GM21529 (cell line): ENCODE measurements at regions not wholly inside any gene's neighbourhood (a gene's known extent, or its start where the extent isn't known, plus 50 kb on each side); places are given as distances from the start of the nearest gene placed in this dataset.
"Not testable (repeated sequence)": the region's sequence is repeated elsewhere in the genome, so short reads cannot be mapped to it uniquely, and the experiment has no call there.

Experiments used
- ATAC-seq: cut with Tn5 transposase; IDR thresholded peaks from one replicate; pipeline ENCODE4 v1.9.1; 2021; ENCODE audit not compliant: unreplicated experiment

- no peak for ATAC-seq
Observed at GRCh38 chr20:1811621-1812498, 83.3 kb upstream of the SIRPA start.

GRCh38 chr20:1810926-1811620 is 84.1 kb upstream of the SIRPA start:
- ATAC-seq: no peak

GRCh38 chr20:1810572-1810925 is 84.7 kb upstream of the SIRPA start:
- no peak for ATAC-seq

- ATAC-seq: no peak
Observed at GRCh38 chr20:1809611-1810510, 85.3 kb upstream of the SIRPA start.

- peak; percentile 44 for ATAC-seq
Observed at GRCh38 chr20:1809131-1809572, 86.1 kb upstream of the SIRPA start.

- ATAC-seq: no peak
Observed at GRCh38 chr20:1808101-1808500, 87.1 kb upstream of the SIRPA start.

GRCh38 chr20:1807394-1807793 is 87.8 kb upstream of the SIRPA start:
- no peak for ATAC-seq

GRCh38 chr20:1806456-1806855 is 88.8 kb upstream of the SIRPA start:
- no peak for ATAC-seq

GRCh38 chr20:1805816-1806215 is 89.4 kb upstream of the SIRPA start:
- no peak for ATAC-seq

GRCh38 chr20:1805161-1805581 is 90.0 kb upstream of the SIRPA start:
- no peak for ATAC-seq

GRCh38 chr20:1804554-1804956 is 90.7 kb upstream of the SIRPA start:
- no peak for ATAC-seq

- no peak for ATAC-seq
Observed at GRCh38 chr20:1803932-1804501, 91.2 kb upstream of the SIRPA start.

- ATAC-seq: peak; percentile 52
Observed at GRCh38 chr20:1803061-1803931, 91.9 kb upstream of the SIRPA start.

- ATAC-seq: peak; percentile 60
Observed at GRCh38 chr20:1802385-1803060, 92.7 kb upstream of the SIRPA start.

- ATAC-seq: no peak
Observed at GRCh38 chr20:1801929-1802306, 93.3 kb upstream of the SIRPA start.

GRCh38 chr20:1801225-1801928 is 93.8 kb upstream of the SIRPA start:
- no peak for ATAC-seq

- ATAC-seq: no peak
Observed at GRCh38 chr20:1800777-1801176, 94.4 kb upstream of the SIRPA start.

GRCh38 chr20:1800180-1800579 is 95.0 kb upstream of the SIRPA start:
- no peak for ATAC-seq

GRCh38 chr20:1799746-1800145 is 95.5 kb upstream of the SIRPA start:
- ATAC-seq: not testable (repeated sequence)
